Kidney (tissue), 13 donors: ENCODE measurements at regions not wholly inside any gene's neighbourhood (a gene's known extent, or its start where the extent isn't known, plus 50 kb on each side); places are given as distances from the start of the nearest gene placed in this dataset.

ENCODE experiments used
- DNase-seq, 5 donors: peaks; one replicate each; pipeline ENCODE4 v3.0.0-alpha.2; 2013 to 2020
- FAIRE-seq: peaks from 2 replicates; lab custom pipeline; 2012; peaks lifted over from hg19 to GRCh38; lab: Jason Lieb, UNC
- H3K27ac ChIP-seq, 2 donors: one replicate each; pipeline ENCODE4 v1.7.0; 2013; ENCODE audit warnings: low read depth in 2 of 2, low read length in 2 of 2, inconsistent platforms in 1 of 2
- H3K27me3 ChIP-seq: one replicate; pipeline ENCODE4 v1.7.1; 2013; ENCODE audit warnings: low read length, inconsistent platforms; ENCODE audit not compliant: control insufficient read depth, insufficient read depth
- H3K36me3 ChIP-seq, 3 donors: one replicate each; pipeline versions ENCODE4 v1.7.0 to v1.7.1; 2013; ENCODE audit warnings: low read length in 3 of 3, control low read depth in 1 of 3, inconsistent platforms in 1 of 3; ENCODE audit not compliant: insufficient read depth in 3 of 3, control insufficient read depth in 2 of 3
- H3K4me1 ChIP-seq, 3 donors: one replicate each; pipeline versions ENCODE4 v1.7.0 to v1.7.1; 2013; ENCODE audit warnings: low read length in 3 of 3, inconsistent platforms in 1 of 3, low read depth in 1 of 3; ENCODE audit not compliant: control insufficient read depth in 2 of 3, insufficient read depth in 2 of 3
- H3K4me3 ChIP-seq, 3 donors: one replicate each; pipeline versions ENCODE4 v1.7.0 to v1.8.1; 2013; ENCODE audit warnings: low read length in 3 of 3, control low read depth in 1 of 3, inconsistent platforms in 1 of 3
- H3K9ac ChIP-seq, 3 donors: one replicate each; pipeline versions ENCODE4 v1.7.0 to v1.7.1; 2013; ENCODE audit warnings: low read length in 3 of 3, control low read depth in 1 of 3, inconsistent platforms in 1 of 3
- H3K9me3 ChIP-seq, 3 donors: one replicate each; pipeline versions ENCODE4 v1.7.0 to v1.7.1; 2013; ENCODE audit warnings: low read length in 3 of 3, control low read depth in 1 of 3, inconsistent platforms in 1 of 3; ENCODE audit not compliant: control insufficient read depth in 2 of 3, insufficient read depth in 1 of 3
- intact Hi-C: fragments of 100-400 bp; cut with DNase I; formaldehyde crosslinking; loops from one replicate; pipeline ENCODE4 v1.11.1; 2022
- TF ChIP-seq, protein P1 (sequence below): IDR thresholded peaks from 3 replicates; pipeline ENCODE4 v1.5.1; 2012; ENCODE audit warnings: mild to moderate bottlenecking, moderate library complexity, borderline replicate concordance; ENCODE audit not compliant: insufficient read depth; ENCODE audit errors: extremely low read depth
- donor health status: control.
- donor health status: control.
- donor health status: control.
- donor health status: control.
- donor health status: control.
- donor health status: DM: yes; HTN: yes; CAD: no.
- donor health status: Normal renal cell carcinoma (clear cell type).

GRCh38 chr3:64939309-64939708 lies 251.5 kb upstream of the ADAMTS9 start:
- intact Hi-C loops = no loop called here
- DNase-seq = no peak

DNA sequence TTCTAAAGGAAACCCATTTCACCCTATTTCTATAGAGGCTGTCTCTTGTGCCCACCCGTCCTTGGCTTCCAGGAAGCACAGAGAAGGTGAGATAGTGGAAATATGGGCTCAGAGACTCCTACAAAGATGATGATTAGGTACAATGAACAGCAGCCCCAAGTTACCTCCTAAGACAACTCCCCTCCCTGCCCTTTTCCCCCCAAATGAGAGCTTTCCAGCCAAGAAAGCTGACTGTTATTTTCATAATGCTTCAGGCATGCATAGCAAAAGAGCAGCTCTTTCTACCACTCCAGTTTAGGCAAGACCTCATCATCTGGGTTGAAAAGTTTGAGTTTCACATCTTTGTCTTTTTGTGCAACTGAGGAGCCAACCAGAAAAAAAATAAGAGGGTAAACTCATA lies 248.8 kb upstream of the ADAMTS9 start:
- DNase-seq (no peak), FAIRE-seq (no peak)
- Histone ChIP-seq H3K36me3 (peaks cover 0 to 6% (median 0%) of the 10 kb centered on the region in 3 donors), H3K4me1 (peaks cover 0 to 4% (median 0%) of the 10 kb centered on the region in 3 donors), H3K27me3 (no peaks in the 10 kb centered on the region), H3K9ac (no peak overlapping the region), H3K4me3 (no peak overlapping the region), H3K9me3 (peaks cover 0 to 6% (median 2%) of the 10 kb centered on the region in 3 donors), H3K27ac (no peak overlapping the region)
- TF ChIP-seq, protein P1, sequence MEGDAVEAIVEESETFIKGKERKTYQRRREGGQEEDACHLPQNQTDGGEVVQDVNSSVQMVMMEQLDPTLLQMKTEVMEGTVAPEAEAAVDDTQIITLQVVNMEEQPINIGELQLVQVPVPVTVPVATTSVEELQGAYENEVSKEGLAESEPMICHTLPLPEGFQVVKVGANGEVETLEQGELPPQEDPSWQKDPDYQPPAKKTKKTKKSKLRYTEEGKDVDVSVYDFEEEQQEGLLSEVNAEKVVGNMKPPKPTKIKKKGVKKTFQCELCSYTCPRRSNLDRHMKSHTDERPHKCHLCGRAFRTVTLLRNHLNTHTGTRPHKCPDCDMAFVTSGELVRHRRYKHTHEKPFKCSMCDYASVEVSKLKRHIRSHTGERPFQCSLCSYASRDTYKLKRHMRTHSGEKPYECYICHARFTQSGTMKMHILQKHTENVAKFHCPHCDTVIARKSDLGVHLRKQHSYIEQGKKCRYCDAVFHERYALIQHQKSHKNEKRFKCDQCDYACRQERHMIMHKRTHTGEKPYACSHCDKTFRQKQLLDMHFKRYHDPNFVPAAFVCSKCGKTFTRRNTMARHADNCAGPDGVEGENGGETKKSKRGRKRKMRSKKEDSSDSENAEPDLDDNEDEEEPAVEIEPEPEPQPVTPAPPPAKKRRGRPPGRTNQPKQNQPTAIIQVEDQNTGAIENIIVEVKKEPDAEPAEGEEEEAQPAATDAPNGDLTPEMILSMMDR = no peak
- intact Hi-C loops = no loop called here

More at GRCh38 chr3:64939309-64939708, 251.5 kb upstream of the ADAMTS9 start:
- TF ChIP-seq, protein P1 = no peak
- Histone ChIP-seq H3K9ac (no peak overlapping the region), H3K27ac (no peak overlapping the region), H3K36me3 (peaks cover 0 to 6% (median 0%) of the 10 kb centered on the region in 3 donors), H3K9me3 (no peaks in the 10 kb centered on the region), H3K4me3 (no peak overlapping the region), H3K4me1 (peaks cover 0 to 12% (median 0%) of the 10 kb centered on the region in 3 donors), H3K27me3 (no peaks in the 10 kb centered on the region)
- no peak for FAIRE-seq

- TF ChIP-seq, protein P1 = no peak
- no peak for FAIRE-seq
Observed at GRCh38 chr3:64935971-64936370, 248.2 kb upstream of the ADAMTS9 start.

More at GRCh38 chr3:64935971-64936370, 248.2 kb upstream of the ADAMTS9 start:
- no peak for DNase-seq
- Histone ChIP-seq H3K27ac (no peak overlapping the region), H3K4me1 (peaks cover 0 to 4% (median 0%) of the 10 kb centered on the region in 3 donors), H3K4me3 (no peak overlapping the region), H3K9ac (no peak overlapping the region), H3K27me3 (no peaks in the 10 kb centered on the region), H3K9me3 (peaks cover 0 to 6% (median 2%) of the 10 kb centered on the region in 3 donors), H3K36me3 (peaks cover 0 to 3% (median 0%) of the 10 kb centered on the region in 3 donors)
- intact Hi-C loops = no loop called here
